ENCODE measurements at regions not wholly inside any gene's neighbourhood (a gene's known extent, or its start where the extent isn't known, plus 50 kb on each side); places are given as distances from the start of the nearest gene placed in this dataset.

- H3K27me3 ChIP-seq (ENCODE audit: control insufficient read depth in 1 of 2, insufficient read depth in 2 of 2, low read length in 2 of 2), result no peaks in the 10 kb centered on the region
- H3K4me1 ChIP-seq (ENCODE audit: insufficient read depth, low read length), result peaks cover 55% of the 10 kb centered on the region
- H3K9ac ChIP-seq (ENCODE audit: low read length), result no peak overlapping the region
- H3K36me3 ChIP-seq (ENCODE audit: insufficient read depth, low read length), result peaks cover 5% of the 10 kb centered on the region
- no peak overlapping the region for H3K4me3 ChIP-seq (ENCODE audit: low read depth in 1 of 2, low read length in 2 of 2)
- no peak overlapping the region for H3K27ac ChIP-seq (ENCODE audit: low read depth, low read length)
- no peaks in the 10 kb centered on the region for H3K9me3 ChIP-seq (ENCODE audit: low read length)
These were observed 85.0 kb upstream of the AK4 start for GRCh38 chr1:65063025-65063424.

GRCh38 chr1:65064981-65065380 is 83.0 kb upstream of the AK4 start:
- Histone ChIP-seq H3K27ac (ENCODE audit: low read depth, low read length) (peak overlapping the region; percentile 96), H3K4me1 (ENCODE audit: insufficient read depth, low read length) (peaks cover 54% of the 10 kb centered on the region), H3K4me3 (ENCODE audit: low read depth in 1 of 2, low read length in 2 of 2) (peak overlapping the region in 1 of 2 donors; percentile 80), H3K9ac (ENCODE audit: low read length) (peak overlapping the region; percentile 59), H3K9me3 (ENCODE audit: low read length) (no peaks in the 10 kb centered on the region), H3K27me3 (ENCODE audit: control insufficient read depth in 1 of 2, insufficient read depth in 2 of 2, low read length in 2 of 2) (no peaks in the 10 kb centered on the region), H3K36me3 (ENCODE audit: insufficient read depth, low read length) (no peaks in the 10 kb centered on the region)

- Histone ChIP-seq H3K36me3 (ENCODE audit: insufficient read depth, low read length) (no peaks in the 10 kb centered on the region), H3K9ac (ENCODE audit: low read length) (peak overlapping the region; percentile 59), H3K27ac (ENCODE audit: low read depth, low read length) (peak overlapping the region; percentile 96), H3K9me3 (ENCODE audit: low read length) (no peaks in the 10 kb centered on the region), H3K27me3 (ENCODE audit: control insufficient read depth in 1 of 2, insufficient read depth in 2 of 2, low read length in 2 of 2) (no peaks in the 10 kb centered on the region), H3K4me3 (ENCODE audit: low read depth in 1 of 2, low read length in 2 of 2) (peak overlapping the region; percentile 73 to 80), H3K4me1 (ENCODE audit: insufficient read depth, low read length) (peaks cover 46% of the 10 kb centered on the region)
These were observed 82.2 kb upstream of the AK4 start for GRCh38 chr1:65065524-65066418.

- peak overlapping the region; percentile 59 for H3K9ac ChIP-seq (ENCODE audit: low read length)
- H3K4me3 ChIP-seq (ENCODE audit: low read depth in 1 of 2, low read length in 2 of 2), result peak overlapping the region; percentile 73 to 80
- H3K27ac ChIP-seq (ENCODE audit: low read depth, low read length), result peak overlapping the region; percentile 96
- H3K9me3 ChIP-seq (ENCODE audit: low read length), result no peaks in the 10 kb centered on the region
- no peaks in the 10 kb centered on the region for H3K27me3 ChIP-seq (ENCODE audit: control insufficient read depth in 1 of 2, insufficient read depth in 2 of 2, low read length in 2 of 2)
- no peaks in the 10 kb centered on the region for H3K36me3 ChIP-seq (ENCODE audit: insufficient read depth, low read length)
- H3K4me1 ChIP-seq (ENCODE audit: insufficient read depth, low read length), result peaks cover 43% of the 10 kb centered on the region
These were observed 81.6 kb upstream of the AK4 start for GRCh38 chr1:65066419-65066765.

- Histone ChIP-seq H3K27me3 (ENCODE audit: control insufficient read depth in 1 of 2, insufficient read depth in 2 of 2, low read length in 2 of 2) (no peaks in the 10 kb centered on the region), H3K4me1 (ENCODE audit: insufficient read depth, low read length) (peaks cover 37% of the 10 kb centered on the region), H3K9me3 (ENCODE audit: low read length) (no peaks in the 10 kb centered on the region), H3K4me3 (ENCODE audit: low read depth in 1 of 2, low read length in 2 of 2) (peak overlapping the region; percentile 73 to 80), H3K27ac (ENCODE audit: low read depth, low read length) (peak overlapping the region; percentile 96), H3K36me3 (ENCODE audit: insufficient read depth, low read length) (no peaks in the 10 kb centered on the region), H3K9ac (ENCODE audit: low read length) (peak overlapping the region; percentile 28)
These were observed 81.1 kb upstream of the AK4 start for GRCh38 chr1:65066766-65067490.

GRCh38 chr1:65067491-65068201 is 80.4 kb upstream of the AK4 start:
- no peaks in the 10 kb centered on the region for H3K27me3 ChIP-seq (ENCODE audit: control insufficient read depth in 1 of 2, insufficient read depth in 2 of 2, low read length in 2 of 2)
- peak overlapping the region; percentile 79 to 80 for H3K4me3 ChIP-seq (ENCODE audit: low read depth in 1 of 2, low read length in 2 of 2)
- peak overlapping the region; percentile 75 for H3K9ac ChIP-seq (ENCODE audit: low read length)
- peaks cover 30% of the 10 kb centered on the region for H3K4me1 ChIP-seq (ENCODE audit: insufficient read depth, low read length)
- H3K36me3 ChIP-seq (ENCODE audit: insufficient read depth, low read length), result no peaks in the 10 kb centered on the region
- H3K9me3 ChIP-seq (ENCODE audit: low read length), result no peaks in the 10 kb centered on the region
- peak overlapping the region; percentile 99 for H3K27ac ChIP-seq (ENCODE audit: low read depth, low read length)

- Histone ChIP-seq H3K9ac (ENCODE audit: low read length) (peak overlapping the region; percentile 75), H3K4me3 (ENCODE audit: low read depth in 1 of 2, low read length in 2 of 2) (peak overlapping the region; percentile 67 to 79), H3K27me3 (ENCODE audit: control insufficient read depth in 1 of 2, insufficient read depth in 2 of 2, low read length in 2 of 2) (no peaks in the 10 kb centered on the region), H3K36me3 (ENCODE audit: insufficient read depth, low read length) (no peaks in the 10 kb centered on the region), H3K4me1 (ENCODE audit: insufficient read depth, low read length) (peaks cover 23% of the 10 kb centered on the region), H3K27ac (ENCODE audit: low read depth, low read length) (peak overlapping the region; percentile 99), H3K9me3 (ENCODE audit: low read length) (no peaks in the 10 kb centered on the region)
These were observed 79.6 kb upstream of the AK4 start for GRCh38 chr1:65068202-65069010.

- Histone ChIP-seq H3K27ac (ENCODE audit: low read depth, low read length) (peak overlapping the region; percentile 99), H3K4me3 (ENCODE audit: low read depth in 1 of 2, low read length in 2 of 2) (peak overlapping the region; percentile 67 to 79), H3K27me3 (ENCODE audit: control insufficient read depth in 1 of 2, insufficient read depth in 2 of 2, low read length in 2 of 2) (no peaks in the 10 kb centered on the region), H3K4me1 (ENCODE audit: insufficient read depth, low read length) (peaks cover 23% of the 10 kb centered on the region), H3K9ac (ENCODE audit: low read length) (peak overlapping the region; percentile 75), H3K9me3 (ENCODE audit: low read length) (no peaks in the 10 kb centered on the region), H3K36me3 (ENCODE audit: insufficient read depth, low read length) (no peaks in the 10 kb centered on the region)
These were observed 78.9 kb upstream of the AK4 start for GRCh38 chr1:65069011-65069565.

GRCh38 chr1:65072845-65073244 is 75.2 kb upstream of the AK4 start:
- Histone ChIP-seq H3K27me3 (ENCODE audit: control insufficient read depth in 1 of 2, insufficient read depth in 2 of 2, low read length in 2 of 2) (no peaks in the 10 kb centered on the region), H3K4me3 (ENCODE audit: low read depth in 1 of 2, low read length in 2 of 2) (no peak overlapping the region), H3K36me3 (ENCODE audit: insufficient read depth, low read length) (no peaks in the 10 kb centered on the region), H3K9me3 (ENCODE audit: low read length) (no peaks in the 10 kb centered on the region), H3K9ac (ENCODE audit: low read length) (no peak overlapping the region), H3K27ac (ENCODE audit: low read depth, low read length) (no peak overlapping the region), H3K4me1 (ENCODE audit: insufficient read depth, low read length) (peaks cover 10% of the 10 kb centered on the region)

- H3K9me3 ChIP-seq (ENCODE audit: low read length), result no peaks in the 10 kb centered on the region
- H3K4me1 ChIP-seq (ENCODE audit: insufficient read depth, low read length), result no peaks in the 10 kb centered on the region
- no peaks in the 10 kb centered on the region for H3K27me3 ChIP-seq (ENCODE audit: control insufficient read depth in 1 of 2, insufficient read depth in 2 of 2, low read length in 2 of 2)
- no peak overlapping the region for H3K27ac ChIP-seq (ENCODE audit: low read depth, low read length)
- no peak overlapping the region for H3K9ac ChIP-seq (ENCODE audit: low read length)
- no peaks in the 10 kb centered on the region for H3K36me3 ChIP-seq (ENCODE audit: insufficient read depth, low read length)
- H3K4me3 ChIP-seq (ENCODE audit: low read depth in 1 of 2, low read length in 2 of 2), result no peak overlapping the region
These were observed 72.7 kb upstream of the AK4 start for GRCh38 chr1:65075123-65075976.
